Stimulated activated CD8-positive, alpha-beta memory T cell treated with anti-CD3 and anti-CD28 coated beads, Interleukin-12 subunit alpha, Interleukin-12 subunit beta, amount 100 ng/mL, for 4 hours (primary cell): ENCODE measurements at regions not wholly inside any gene's neighbourhood (a gene's known extent, or its start where the extent isn't known, plus 50 kb on each side); places are given as distances from the start of the nearest gene placed in this dataset.
"Not testable (repeated sequence)": the region's sequence is repeated elsewhere in the genome, so short reads cannot be mapped to it uniquely, and the experiment has no call there.

Source experiments
- DNase-seq: peaks from one replicate; pipeline ENCODE4 v3.0.0-alpha.2; 2020; ENCODE audit warnings: low read depth

DNA sequence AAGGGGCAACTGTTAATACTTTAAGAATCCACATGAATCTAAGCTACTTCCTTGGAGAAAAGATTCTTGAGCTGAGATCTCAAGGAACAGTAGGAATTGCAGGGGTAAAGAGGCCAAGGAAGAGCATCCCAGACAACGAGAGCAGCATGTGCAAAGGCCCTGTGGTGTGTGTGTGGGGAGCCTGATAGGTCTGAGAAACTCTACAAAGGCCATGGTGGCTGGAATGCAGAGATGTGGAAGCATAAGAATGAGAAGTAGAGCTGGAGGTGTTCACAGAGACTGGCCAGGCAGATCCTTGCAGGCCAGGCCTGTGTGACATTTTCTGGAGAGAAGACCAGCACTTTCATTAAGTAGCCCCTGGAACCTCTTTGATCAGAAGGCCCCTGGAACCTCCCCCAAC is 105.8 kb upstream of the GRK3 start:
- not testable (repeated sequence) for DNase-seq

DNA sequence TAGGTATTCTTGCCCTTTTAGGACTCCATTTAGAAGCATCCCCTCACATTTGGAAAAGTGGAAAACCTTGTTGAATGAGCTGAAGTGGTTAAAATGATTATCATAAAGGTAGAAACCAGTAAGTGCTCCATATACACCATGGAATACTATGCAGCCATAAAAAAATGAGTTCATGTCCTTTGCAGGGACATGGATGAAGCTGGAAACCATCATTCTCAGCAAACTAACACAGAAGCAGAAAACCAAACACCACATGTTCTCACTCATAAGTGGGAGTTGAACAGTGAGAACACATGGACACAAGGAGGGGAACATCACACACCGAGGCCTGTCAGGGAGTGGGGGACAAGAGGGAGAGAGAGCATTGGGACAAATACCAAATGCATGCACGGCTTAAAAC is 103.8 kb upstream of the GRK3 start:
- DNase-seq, result not testable (repeated sequence)

DNA sequence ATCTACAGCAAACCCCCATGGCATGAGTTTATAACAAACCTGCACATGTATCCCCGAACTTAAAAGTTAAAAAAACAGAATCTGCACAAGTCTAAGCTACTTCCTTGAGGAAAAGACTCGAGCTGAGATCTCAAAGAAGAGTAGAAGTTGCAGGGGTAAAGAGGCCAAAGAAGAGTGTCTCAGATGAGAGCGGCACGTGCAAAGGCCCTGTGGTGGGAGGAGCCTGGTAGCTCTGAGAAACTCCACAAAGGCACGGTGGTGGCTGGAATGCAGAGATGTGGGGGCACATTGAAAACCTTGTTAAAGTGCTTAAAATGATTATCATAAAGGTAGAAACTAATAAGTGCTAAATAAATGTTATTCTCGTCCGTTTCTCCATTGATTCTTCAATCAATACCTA is 103.2 kb upstream of the GRK3 start:
- no peak for DNase-seq

DNA sequence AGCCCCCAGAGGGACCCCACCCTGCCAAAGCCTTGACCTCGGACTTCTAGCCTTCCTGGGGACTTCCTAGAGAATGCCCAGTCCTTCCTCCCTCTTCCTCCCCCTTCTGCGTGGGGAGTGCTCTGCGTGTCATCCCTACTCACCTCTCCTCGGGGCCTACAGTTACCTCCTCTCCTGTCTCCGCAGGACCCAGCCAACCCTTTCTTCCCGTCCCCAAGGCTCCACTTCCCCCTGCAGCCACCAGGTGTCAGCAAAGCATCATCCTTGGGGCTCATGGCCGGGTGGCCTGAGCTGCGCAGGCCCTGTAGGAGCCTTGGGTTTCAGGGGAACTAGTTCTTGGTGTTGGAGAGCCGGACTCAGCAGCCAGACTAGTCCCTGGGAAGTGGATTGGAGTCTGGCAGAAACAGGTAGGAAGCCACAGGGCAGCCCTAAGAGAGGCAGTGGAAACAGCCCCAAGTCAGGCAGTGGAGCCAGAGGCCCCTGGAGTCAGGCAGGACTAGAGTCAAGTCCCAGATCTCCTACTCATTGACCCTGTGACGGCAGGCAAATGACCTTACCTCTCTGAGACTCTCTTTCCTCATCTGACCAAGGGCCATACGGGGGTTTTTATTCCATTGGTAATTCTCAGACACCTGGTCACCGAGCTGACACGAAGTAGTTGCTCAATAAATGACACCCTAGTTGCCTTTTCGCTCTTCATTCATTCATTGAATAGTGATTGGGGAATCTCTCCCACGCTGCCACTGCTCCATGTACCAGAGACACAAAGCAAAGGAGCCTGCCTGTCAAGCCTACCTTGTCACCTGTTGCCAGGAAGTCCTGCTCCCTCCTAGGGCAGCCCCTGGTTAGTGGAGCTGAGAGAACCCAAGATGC is 101.8 kb upstream of the GRK3 start:
- DNase-seq, result peak; percentile 50

DNA sequence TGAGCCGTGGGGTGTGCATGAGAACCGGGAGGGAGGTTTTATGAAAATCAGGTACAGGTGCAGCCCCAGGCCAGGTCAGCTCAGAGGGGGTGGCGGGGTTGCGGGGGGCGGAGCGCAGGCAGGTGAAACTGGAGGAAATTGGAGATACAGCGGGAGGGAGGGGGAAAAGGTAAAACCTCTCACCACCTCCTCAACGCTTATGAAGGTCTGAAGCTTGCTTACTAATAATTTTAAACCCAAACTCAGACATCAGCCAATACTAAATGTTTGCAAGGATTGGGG is 101.2 kb upstream of the GRK3 start:
- DNase-seq, result not testable (repeated sequence)

DNA sequence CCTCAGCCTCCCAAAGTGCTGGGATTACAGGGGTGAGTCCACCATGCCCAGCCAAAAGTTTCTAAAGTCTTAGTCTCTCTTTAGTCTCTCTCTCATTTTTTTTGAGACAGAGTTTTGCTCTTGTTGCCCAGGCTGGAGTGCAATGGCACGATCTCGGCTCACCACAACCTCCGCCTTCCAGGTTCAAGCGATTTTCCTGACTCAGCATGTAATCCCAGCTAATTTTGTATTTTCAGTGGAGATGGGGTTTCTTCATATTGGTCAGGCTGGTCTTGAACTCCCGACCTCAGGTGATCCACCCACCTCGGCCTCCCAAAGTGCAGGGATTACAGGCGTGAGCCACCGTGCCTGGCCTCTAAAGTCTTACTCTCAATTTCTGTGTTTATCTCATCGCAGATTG is 100.1 kb upstream of the GRK3 start:
- DNase-seq, result not testable (repeated sequence)

DNA sequence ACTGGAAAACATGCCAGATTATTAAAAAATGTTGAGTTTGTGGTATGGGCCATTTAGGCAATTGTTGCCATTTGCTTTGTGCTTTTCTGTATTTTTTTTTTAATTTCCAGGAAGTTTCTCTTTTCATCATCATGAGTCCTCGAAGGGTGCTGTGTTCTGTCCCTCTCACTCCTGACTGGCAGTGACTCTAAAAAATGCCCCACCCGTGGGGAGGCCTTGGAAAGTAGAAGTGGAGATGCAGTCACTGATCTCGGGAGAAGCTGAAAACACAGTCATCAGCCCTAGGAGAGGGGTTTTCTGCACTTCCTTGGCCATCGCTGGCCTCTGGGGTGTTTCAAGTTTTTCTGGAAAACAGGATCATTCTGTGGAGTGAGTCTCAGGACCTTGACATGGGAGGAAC is 98.5 kb upstream of the GRK3 start:
- no peak for DNase-seq

DNA sequence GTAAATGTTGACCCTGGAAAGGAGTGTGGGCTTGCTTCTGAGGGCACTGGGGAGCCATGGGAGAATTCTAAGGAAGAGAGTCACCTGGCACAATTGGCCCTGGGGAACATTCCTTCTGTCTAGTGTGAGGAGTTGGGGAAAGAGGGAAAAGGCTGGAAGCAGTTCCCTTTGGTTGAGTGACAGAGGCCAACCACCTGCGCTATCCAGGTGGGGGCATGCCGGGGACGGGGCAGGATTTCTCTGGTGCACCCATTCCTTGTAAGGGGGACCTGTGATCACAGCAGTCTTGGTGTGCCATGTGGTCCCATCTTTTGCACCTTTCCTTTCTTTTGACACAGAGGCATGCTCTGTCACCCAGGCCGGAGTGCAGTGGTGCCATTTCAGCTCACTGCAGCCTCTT is 92.1 kb upstream of the GRK3 start:
- DNase-seq, result no peak

DNA sequence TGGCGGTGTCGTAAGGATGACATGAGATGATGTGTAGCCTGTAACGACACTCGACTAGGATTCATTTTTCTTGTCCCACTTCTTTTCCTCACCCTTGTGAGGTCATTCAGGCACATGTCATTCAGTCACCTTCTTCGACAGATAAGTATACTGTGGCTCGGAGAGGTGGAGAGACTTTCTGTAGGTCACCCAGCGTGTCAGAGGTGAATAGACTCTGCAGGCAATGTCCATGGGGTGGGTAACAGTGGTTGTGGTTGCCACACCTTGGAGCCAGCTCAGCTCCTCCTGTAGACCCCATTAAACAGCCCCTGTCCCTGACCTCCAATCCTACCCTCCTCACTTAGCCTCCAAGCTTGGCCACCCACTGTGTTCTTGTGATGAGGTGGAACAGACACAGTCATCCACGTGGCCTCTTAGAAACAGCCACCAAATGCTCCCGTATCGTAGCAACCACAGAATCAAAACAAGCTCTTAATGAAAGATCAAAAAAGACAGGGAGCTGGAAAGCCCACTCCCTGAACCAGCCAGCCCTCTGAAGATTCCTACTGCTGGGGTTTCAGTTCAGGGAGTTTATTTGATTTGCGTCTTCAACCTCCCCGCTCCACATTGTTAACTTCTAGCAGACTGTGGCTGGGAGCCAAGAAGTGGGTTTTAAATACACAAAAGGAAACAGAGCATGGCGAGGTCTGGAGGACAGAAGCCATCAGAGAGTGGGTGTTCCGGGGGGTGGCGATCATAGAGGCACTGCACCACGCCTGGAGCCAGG is 89.0 kb upstream of the GRK3 start:
- DNase-seq, result no peak

DNA sequence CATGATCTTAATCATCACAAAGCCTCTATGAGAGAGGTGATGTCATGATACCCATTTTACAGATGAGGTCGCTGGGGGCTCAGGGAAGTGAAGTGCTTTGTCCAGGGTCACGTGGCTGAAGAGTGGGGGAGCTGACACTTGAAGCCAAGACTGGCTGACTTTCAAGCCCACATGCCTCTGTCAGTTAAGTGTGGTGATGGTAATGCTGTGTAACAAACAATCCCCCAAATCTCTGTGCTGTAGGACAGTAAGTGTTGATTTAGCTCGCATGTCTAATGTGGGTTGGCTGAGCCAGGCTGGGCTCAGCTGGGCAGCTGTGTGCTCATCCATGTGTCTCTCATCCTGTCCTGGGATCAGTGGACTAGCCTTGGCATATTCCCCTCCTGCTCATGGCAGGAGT is 87.1 kb upstream of the GRK3 start:
- no peak for DNase-seq

DNA sequence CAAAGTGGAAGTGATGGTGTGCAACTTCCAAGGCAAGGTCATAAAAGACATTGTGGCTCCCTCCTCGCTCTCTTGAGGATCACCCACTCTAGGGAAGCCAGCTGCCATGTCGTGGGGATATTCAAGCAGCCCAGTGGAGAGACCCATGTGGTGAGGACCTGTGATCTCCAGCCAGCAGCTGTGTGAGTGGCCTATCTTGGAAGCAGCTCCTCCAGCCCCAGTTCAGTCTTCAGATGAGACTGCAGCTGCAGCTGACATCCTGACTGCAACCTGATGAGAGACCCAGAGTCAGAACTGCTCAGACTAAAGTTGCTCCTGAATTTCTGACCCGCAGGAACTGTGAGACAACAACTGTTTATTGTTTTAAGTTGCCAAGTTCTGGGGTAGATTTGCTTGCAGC is 86.4 kb upstream of the GRK3 start:
- no peak for DNase-seq

DNA sequence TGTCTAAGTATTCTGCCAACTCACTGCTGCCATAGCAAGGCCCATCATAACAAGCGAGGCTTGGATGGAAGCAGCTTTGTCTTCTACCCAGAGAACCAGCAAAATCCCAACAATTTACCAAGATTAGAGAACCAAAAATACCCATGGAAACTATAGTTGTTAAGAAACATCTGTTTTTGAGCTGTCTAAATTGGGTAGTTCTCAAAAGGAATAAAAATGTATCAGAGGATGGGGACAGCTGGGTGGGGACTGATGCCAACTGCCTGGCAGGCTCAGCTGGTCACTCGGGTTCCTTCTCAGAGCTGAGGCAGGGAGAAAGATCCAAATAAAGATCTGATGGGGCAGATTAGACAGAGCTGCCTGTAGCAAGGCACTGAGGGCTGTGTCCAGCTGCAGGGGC is 85.9 kb upstream of the GRK3 start:
- DNase-seq, result no peak

DNA sequence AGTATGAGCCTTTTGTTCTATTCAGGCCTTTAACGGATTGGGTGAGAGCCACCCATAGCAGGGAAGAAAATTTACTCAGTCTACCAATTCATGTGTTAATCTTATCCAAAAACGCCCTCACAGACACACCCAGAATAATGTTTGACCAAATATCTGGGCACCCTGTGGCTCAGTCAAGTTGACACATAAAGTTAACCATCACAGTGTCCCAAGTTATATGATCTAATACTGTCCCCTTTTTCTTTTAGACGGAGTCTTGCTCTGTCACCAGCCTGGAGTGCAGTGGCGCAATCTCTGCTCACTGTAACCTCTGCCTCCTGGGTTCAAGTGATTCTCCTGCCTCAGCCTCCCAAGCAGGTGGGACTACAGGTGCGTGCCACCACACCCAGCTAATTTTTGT is 83.6 kb upstream of the GRK3 start:
- not testable (repeated sequence) for DNase-seq

DNA sequence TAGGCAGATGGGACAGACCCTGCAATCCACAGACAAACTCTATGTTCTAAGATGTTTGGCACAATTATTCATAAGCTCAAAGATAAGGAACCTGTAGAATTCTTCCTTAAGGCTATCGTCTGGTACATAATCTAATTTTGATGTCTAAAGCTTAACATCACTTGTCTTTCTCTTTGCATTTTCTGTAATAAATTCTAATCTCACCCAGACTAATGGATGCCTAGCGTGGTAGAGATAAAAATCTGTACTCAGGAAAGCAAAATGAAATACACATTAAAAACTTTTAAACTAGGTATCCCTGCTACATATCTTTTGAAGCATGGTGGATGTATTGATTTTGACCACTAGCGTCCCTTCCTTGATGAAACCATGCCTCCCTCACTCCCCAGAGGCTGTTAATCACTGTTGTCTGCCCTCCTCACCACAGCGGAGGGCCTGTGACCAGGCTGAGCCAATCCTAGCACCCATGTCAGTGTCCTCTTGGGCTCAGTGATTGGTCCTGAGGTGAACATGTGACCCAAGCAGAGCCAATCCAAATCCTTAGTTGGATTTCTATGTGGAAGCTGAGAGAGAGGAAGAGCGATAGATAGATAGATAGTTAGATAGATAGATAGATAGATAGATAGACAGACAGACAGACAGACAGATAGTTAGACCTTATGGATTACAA is 82.2 kb upstream of the GRK3 start:
- no peak for DNase-seq

DNA sequence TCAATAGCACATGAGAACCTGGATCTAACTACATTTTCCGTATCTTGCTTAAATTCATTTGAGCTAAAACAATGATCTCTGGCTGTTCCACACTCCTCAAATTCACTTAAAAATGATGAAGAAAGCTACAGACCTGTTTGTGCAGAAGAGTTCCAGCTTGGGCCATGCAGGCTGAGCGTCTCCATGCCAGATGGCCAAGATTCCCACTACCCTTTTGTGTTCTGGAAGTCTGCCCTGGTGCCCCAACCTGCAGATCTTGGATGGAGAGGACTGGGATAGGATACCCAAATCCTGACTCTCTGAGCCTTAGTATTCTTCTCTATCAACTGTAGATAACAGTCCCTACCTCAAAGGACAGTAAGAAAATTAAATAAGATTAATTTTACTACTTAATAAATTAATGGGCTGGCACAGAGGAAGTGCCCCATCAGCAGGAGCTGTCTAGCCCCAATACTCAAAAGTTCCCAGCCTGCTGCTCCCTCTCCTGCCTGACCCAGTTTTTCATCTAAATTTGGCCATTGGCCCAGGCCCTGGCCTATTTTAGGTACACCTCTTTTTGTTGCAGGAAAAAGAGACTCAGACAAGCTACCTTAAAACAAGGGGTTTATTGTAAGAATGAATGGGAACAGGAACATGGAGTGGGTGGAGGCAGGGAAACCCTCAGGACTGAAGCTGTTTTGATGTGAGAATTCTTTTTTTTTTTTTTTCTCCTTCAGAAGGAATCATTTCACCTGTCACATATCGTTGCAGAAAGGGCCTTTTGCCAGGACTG is 81.4 kb upstream of the GRK3 start:
- no peak for DNase-seq

DNA sequence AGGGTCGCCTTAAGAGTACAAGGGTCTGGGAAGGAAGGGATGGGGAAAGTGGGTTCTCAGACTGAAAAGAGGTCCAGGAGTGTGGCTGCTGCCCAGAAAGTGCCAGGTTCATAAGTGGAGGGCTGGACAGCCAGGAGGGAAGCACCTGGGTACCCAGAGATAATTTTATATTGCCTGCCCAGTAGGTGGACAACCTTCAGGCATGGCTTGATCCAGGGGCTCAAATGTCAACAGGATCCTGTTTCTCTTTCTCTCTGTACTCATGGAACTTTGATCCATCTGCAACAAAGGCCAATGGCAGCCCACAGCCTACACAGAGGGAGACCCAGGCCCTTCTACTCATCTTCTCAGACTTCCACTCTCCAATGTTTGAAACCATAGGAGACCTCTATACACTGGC is 80.5 kb upstream of the GRK3 start:
- no peak for DNase-seq

DNA sequence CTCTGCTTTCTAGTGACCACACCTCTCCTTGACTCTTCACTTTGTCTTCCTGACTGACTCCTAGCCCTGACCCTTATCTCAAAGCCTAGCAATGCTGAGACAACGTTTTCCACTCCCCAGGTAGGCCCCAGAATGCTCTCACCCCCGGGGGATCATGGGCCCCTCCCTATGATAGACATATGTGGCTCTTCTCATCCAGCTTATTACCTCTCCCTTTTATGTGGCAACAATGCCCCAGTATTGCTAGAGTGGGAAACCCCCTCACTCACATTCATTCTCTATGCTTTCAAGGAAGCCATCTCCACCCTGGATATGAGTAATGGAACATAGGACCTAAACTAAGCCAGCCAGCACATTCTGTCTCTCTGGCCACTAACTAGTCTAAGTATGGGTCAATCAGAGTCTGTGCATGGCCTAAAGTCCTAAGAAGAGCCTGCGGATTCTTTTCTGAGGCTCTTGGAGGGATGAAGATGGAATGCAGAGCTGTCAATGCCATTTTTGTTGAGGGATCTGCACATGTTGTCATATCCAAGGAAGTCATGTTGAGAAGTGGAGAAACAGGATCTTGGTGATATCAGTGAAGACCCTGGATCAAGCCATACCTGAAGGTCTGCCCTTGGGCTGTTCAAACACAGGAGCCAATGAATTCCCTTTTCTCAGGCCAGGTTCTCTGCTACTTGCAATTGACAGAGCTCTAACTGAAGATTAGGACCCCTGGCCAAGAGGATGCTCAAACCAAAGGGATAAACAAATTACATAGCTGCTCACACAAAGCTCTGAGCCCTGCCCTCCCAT is 79.8 kb upstream of the GRK3 start:
- DNase-seq, result no peak

DNA sequence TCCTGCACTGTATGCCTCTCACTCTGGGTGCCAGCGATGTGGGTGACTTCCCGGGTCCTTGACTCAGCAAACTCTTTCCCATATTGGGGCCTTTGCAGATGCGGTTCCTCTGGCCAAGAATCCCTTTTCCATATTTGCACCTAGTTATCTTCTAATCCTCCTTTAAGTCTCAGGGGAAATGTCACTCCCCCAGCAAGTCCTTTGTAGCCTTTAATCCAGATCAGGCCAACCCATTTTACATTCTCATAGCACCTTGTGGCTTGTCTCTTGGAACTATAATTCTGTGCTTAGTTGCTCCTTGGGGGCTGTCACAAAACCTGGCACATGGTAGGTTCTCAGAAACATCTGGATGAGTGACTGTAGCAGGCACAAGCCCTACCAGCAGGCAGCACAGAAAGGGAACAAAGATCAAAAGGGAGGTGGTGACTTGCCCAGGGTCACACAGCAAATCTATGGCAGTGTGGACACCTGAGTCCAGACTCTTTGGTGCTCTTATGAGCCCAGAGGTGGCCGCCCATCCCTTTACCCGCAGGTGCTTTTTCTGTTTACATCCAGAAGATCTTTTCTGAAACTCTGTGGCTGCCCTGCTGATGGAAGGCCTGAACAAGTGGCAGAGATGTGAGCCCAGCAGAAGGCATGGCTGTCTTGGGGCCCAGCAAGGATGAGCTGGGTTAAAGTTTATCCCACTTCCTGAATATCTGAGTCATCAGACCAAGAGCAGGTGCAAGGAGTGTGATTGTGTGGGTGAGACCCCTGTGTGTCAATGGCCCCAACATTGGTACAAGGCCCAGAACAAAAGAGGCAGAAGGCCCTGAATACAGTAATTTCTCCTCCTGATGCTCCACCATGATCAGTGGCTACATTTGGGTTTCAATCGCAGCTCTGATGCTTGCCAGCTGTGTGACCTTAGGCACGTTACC is 78.6 kb upstream of the GRK3 start:
- DNase-seq, result no peak

DNA sequence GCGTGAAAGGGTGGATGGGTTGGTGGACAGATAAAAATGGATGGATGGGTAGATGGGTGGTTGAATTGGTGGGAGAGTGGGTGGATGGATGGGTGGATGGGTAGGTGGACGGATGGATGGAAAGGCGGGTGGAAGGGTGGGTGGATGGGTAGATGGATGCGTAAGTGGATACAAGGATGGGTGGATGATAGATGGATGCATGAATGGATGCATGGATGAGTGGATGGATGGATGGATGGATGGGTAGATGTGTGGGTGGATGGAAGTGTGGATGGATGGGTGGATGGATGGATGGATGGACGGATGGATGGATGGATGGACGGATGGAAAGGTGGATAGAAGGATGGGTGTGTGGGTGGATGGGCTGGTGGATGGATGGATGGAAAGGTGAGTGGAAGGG is 77.0 kb upstream of the GRK3 start:
- DNase-seq, result no peak

DNA sequence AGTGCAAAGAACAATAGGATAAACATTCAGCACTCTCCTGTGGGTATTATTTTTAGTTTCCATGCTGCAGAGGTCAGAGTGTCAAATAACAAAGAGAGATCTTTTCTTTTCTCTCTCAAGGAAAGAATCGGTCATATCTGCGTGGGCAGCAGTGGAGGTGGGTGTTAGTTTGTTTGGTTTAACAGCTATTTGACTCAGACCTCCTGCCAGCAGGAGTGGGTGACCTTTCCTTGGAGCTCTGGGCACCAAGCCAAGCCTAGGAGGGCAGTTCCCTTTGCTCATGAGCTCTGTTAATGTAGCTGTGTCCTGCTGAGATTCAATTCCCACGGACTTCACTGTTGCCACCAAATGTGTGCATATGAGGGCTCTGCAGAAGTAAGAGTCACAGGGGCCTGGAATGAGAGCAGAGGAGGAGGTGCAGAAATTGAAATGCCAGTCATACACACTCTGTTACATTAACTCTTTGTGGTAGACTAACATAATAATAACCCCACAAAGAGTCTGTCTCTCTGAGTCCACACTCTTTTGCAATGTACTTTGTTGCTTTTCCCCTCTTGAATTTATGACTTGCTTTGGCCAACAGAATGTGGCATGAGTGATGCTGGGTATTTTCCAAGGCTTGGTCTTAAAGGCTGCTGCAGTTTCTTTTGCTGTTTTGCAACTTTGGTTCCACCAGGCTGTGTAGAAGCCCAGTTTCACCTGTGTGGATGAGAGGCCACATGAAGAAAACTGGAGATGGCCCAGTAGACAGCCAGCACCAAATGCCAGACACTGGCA is 76.0 kb upstream of the GRK3 start:
- DNase-seq, result peak; percentile 6
